CD14-positive monocyte (primary cell): ENCODE measurements at regions not wholly inside any gene's neighbourhood (a gene's known extent, or its start where the extent isn't known, plus 50 kb on each side); places are given as distances from the start of the nearest gene placed in this dataset.

Experiments used
- DNase-seq, 3 donors: peaks; one replicate each; pipeline ENCODE4 v3.0.0-alpha.2; 2011 to 2022
- H2AFZ ChIP-seq: 2 replicates; pipeline ENCODE4 v1.6.0; 2012; ENCODE audit warnings: mild to moderate bottlenecking, low read depth, low read length, inconsistent platforms; ENCODE audit not compliant: insufficient read depth, poor library complexity, severe bottlenecking
- H3K27ac ChIP-seq, 2 donors: 1 replicate in 1 of 2; 2 replicates in 1 of 2; pipeline ENCODE4 v1.5.1; 2012 to 2013; ENCODE audit warnings: low read length in 2 of 2, control low read depth in 1 of 2, inconsistent platforms in 1 of 2, low read depth in 1 of 2, mild to moderate bottlenecking in 1 of 2
- H3K27me3 ChIP-seq, 2 donors: one replicate each; pipeline versions ENCODE4 v1.6.0 to v1.6.1; 2011 to 2013; ENCODE audit warnings: low read length in 2 of 2; ENCODE audit not compliant: control insufficient read depth in 2 of 2, insufficient read depth in 2 of 2
- H3K36me3 ChIP-seq, 2 donors: replicated peaks in 1 of 2; 1 replicate in 1 of 2; 2 replicates in 1 of 2; pipeline versions ENCODE4 v1.5.1 to v1.6.1; 2012 to 2013; ENCODE audit warnings: low read length in 2 of 2, control low read depth in 1 of 2, inconsistent platforms in 1 of 2, mild to moderate bottlenecking in 1 of 2; ENCODE audit not compliant: insufficient read depth in 2 of 2, control insufficient read depth in 1 of 2
- H3K4me1 ChIP-seq, 2 donors: 1 replicate in 1 of 2; 2 replicates in 1 of 2; pipeline versions ENCODE4 v1.5.1 to v1.6.1; 2012 to 2013; ENCODE audit warnings: low read length in 2 of 2, control low read depth in 1 of 2, inconsistent platforms in 1 of 2, mild to moderate bottlenecking in 1 of 2, moderate library complexity in 1 of 2; ENCODE audit not compliant: insufficient read depth in 2 of 2, control insufficient read depth in 1 of 2
- H3K4me2 ChIP-seq: replicated peaks from 2 replicates; pipeline ENCODE3; 2012; ENCODE audit warnings: low read length, moderate library complexity, mild to moderate bottlenecking; ENCODE audit not compliant: poor library complexity, severe bottlenecking; ENCODE audit errors: extremely low read depth
- H3K4me3 ChIP-seq, 3 experiments: fragments of 200-600 bp in 1 of 3; sonication (generic) in 1 of 3; replicated peaks in 1 of 3; 1 replicate in 2 of 3; 2 replicates in 1 of 3; pipeline ENCODE4 v1.5.1; 2011 to 2013; ENCODE audit warnings: low read length in 3 of 3, mild to moderate bottlenecking in 3 of 3, control low read depth in 2 of 3, low read depth in 2 of 3, inconsistent platforms in 1 of 3, moderate library complexity in 1 of 3
- H3K79me2 ChIP-seq: 2 replicates; pipeline ENCODE4 v1.6.0; 2012; ENCODE audit warnings: mild to moderate bottlenecking, control low read depth, inconsistent platforms, low read length, moderate library complexity; ENCODE audit not compliant: insufficient read depth
- H3K9ac ChIP-seq: 2 replicates; pipeline ENCODE4 v1.6.0; 2017; ENCODE audit warnings: low read length, mild to moderate bottlenecking; ENCODE audit not compliant: insufficient read depth, poor library complexity, severe bottlenecking
- H3K9me3 ChIP-seq, 2 donors: replicated peaks in 1 of 2; 1 replicate in 1 of 2; 2 replicates in 1 of 2; pipeline versions ENCODE4 v1.5.1 to v1.6.1; 2012 to 2013; ENCODE audit warnings: low read length in 2 of 2, control low read depth in 1 of 2; ENCODE audit not compliant: control insufficient read depth in 1 of 2, insufficient read depth in 1 of 2
- H4K20me1 ChIP-seq: 2 replicates; pipeline ENCODE4 v1.6.0; 2012; ENCODE audit warnings: mild to moderate bottlenecking, low read length, control low read depth, moderate library complexity; ENCODE audit not compliant: insufficient read depth
- H3K27ac Mint-ChIP-seq, 7 donors: one replicate each; pipeline ENCODE4 v1.8.0; 2020; ENCODE audit warnings: mild to moderate bottlenecking in 7 of 7, mixed read lengths in 7 of 7, moderate library complexity in 6 of 7, inconsistent platforms in 2 of 7
- H3K27me3 Mint-ChIP-seq, 3 donors: one replicate each; pipeline ENCODE4 v1.8.0; 2021 to 2022; ENCODE audit warnings: low read depth in 3 of 3, mild to moderate bottlenecking in 3 of 3, mixed read lengths in 3 of 3, moderate library complexity in 3 of 3, inconsistent platforms in 1 of 3
- H3K36me3 Mint-ChIP-seq, 2 donors: one replicate each; pipeline ENCODE4 v1.8.0; 2020; ENCODE audit warnings: mixed read lengths in 2 of 2, inconsistent platforms in 1 of 2, mild to moderate bottlenecking in 1 of 2
- H3K4me1 Mint-ChIP-seq: one replicate; pipeline ENCODE4 v1.8.0; 2020; ENCODE audit warnings: mild to moderate bottlenecking, mixed read lengths
- H3K4me3 Mint-ChIP-seq, 2 donors: one replicate each; pipeline ENCODE4 v1.8.0; 2020; ENCODE audit warnings: mild to moderate bottlenecking in 2 of 2, mixed read lengths in 2 of 2, moderate library complexity in 1 of 2
- H3K9me3 Mint-ChIP-seq, 7 donors: one replicate each; pipeline ENCODE4 v1.8.0; 2020 to 2022; ENCODE audit warnings: mixed read lengths in 7 of 7, mild to moderate bottlenecking in 6 of 7, moderate library complexity in 6 of 7, inconsistent platforms in 2 of 7
- CTCF ChIP-seq: fragments of 200-600 bp; IDR thresholded peaks from one replicate; pipeline ENCODE4 v1.8.0; 2022; ENCODE audit warnings: antibody characterized with exemption, mild to moderate bottlenecking
- WGBS: methylation state at CpG from one replicate; pipeline ENCODE4 v1.1.5; 2013; ENCODE audit warnings: missing lambda C conversion rate; ENCODE audit not compliant: insufficient coverage; 5-methylcytosine and 5-hydroxymethylcytosine counted together
- intact Hi-C, 2 donors: fragments of 100-400 bp; cut with micrococcal nuclease; formaldehyde crosslinking; loops; one replicate each; pipeline versions ENCODE4 v1.15.0 to v1.15.1; 2023

- intact Hi-C loops = no loop called here
- no peak overlapping the region for H3K27ac Mint-ChIP-seq
Measured at GRCh38 chr14:99345472-99345871, 73.5 kb upstream of the BCL11B start.

DNA sequence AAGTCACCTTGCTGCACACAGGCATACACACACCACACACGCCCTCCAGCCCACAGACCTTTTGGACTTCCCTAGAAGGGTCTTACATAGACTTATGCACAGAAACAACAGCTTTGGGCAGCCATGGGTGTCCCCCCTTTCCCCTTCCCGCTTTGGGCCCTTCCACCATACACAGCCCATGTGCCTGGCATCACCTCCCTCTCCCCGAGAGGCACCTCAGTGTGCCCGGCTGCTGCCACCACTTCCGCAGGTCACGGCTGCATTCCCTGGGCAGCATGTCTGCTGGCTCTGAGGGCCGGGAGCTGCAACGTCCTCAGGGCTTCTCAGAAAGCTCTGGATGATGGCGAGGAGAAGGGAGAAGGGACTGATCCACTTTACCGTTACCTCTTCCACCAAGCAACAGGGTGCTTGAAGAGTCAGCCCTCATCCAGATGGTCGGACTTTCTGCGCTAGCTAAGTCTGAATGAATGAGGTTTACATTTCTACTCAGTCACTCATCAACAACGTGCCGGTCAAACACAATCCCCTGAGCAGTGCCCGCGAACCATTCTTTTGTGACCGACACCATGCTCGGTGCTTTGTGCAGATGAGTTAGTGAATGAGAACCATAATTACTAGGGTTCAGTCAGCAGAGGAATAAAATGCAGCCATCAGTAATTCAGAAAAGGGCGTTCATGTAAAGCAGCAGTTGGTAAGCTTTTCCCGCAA is 72.2 kb upstream of the BCL11B start:
- Mint-ChIP-seq H3K9me3 (peaks cover 0 to 3% (median 0%) of the 10 kb centered on the region in 7 donors), H3K4me3 (no peak overlapping the region), H3K4me1 (no peaks in the 10 kb centered on the region), H3K36me3 (no peaks in the 10 kb centered on the region), H3K27me3 (peaks cover 4 to 13% (median 5%) of the 10 kb centered on the region in 3 donors), H3K27ac (no peak overlapping the region)
- no peak overlapping the region for H3K27ac ChIP-seq
- WGBS = 83% methylated on average over 8 of the region's 20 CpGs
- H2AFZ ChIP-seq = no peak overlapping the region
- H3K79me2 ChIP-seq = no peaks in the 10 kb centered on the region
- intact Hi-C loops = no loop called here
- H3K27me3 ChIP-seq = no peaks in the 10 kb centered on the region
- DNase-seq = no peak
- peaks cover 0 to 3% of the 10 kb centered on the region in 2 donors for H3K9me3 ChIP-seq
- no peaks in the 10 kb centered on the region for H4K20me1 ChIP-seq
- no peak overlapping the region for H3K4me3 ChIP-seq
- H3K4me1 ChIP-seq = no peaks in the 10 kb centered on the region
- TF ChIP-seq CTCF = no peak
- no peak overlapping the region for H3K9ac ChIP-seq
- H3K4me2 ChIP-seq = no peak overlapping the region
- no peaks in the 10 kb centered on the region for H3K36me3 ChIP-seq

More at GRCh38 chr14:99345472-99345871, 73.5 kb upstream of the BCL11B start:
- no peak overlapping the region for H2AFZ ChIP-seq
- H3K9ac ChIP-seq = no peak overlapping the region
- no peaks in the 10 kb centered on the region for H3K36me3 Mint-ChIP-seq
- no peak overlapping the region for H3K4me2 ChIP-seq
- H3K9me3 ChIP-seq = no peaks in the 10 kb centered on the region
- H3K9me3 Mint-ChIP-seq = peaks cover 0 to 2% (median 0%) of the 10 kb centered on the region in 7 donors
- no peaks in the 10 kb centered on the region for H3K36me3 ChIP-seq
- H3K4me1 ChIP-seq = no peaks in the 10 kb centered on the region
- H3K27me3 ChIP-seq = no peaks in the 10 kb centered on the region
- no peak for TF ChIP-seq CTCF
- no peak overlapping the region for H3K4me3 ChIP-seq
- H3K79me2 ChIP-seq = no peaks in the 10 kb centered on the region
- no peaks in the 10 kb centered on the region for H4K20me1 ChIP-seq
- 96% methylated on average over 6 of the region's 7 CpGs for WGBS
- H3K4me3 Mint-ChIP-seq = no peak overlapping the region
- peaks cover 4 to 9% (median 5%) of the 10 kb centered on the region in 3 donors for H3K27me3 Mint-ChIP-seq
- DNase-seq = no peak
- no peak overlapping the region for H3K27ac ChIP-seq
- H3K4me1 Mint-ChIP-seq = no peaks in the 10 kb centered on the region
